Panc1 (cell line): ENCODE measurements at regions not wholly inside any gene's neighbourhood (a gene's known extent, or its start where the extent isn't known, plus 50 kb on each side); places are given as distances from the start of the nearest gene placed in this dataset.

ENCODE experiments used
- ATAC-seq: fragments of 200-7000 bp; cut with Tn5 transposase; 2 replicates; pipeline ENCODE4 v1.9.1; 2020; ENCODE audit warnings: mild to moderate bottlenecking, moderate library complexity
- BruUV-seq: library from RNA; stranded (reverse); fragments of 400-500 nt; replicated peaks from 2 replicates; lab custom pipeline; 2021; lab: Mats Ljungman, UMichigan
- CTCF ChIA-PET: fragments of 300-600 bp; sonication (Branson Sonifier 250); formaldehyde crosslinking; loops from one replicate; lab custom pipeline; 2022; ENCODE audit warnings: antibody characterized with exemption; lab: Charles Lee
- POLR2A ChIA-PET: fragments of 300-600 bp; sonication (Branson Sonifier 250); formaldehyde crosslinking; loops from one replicate; lab custom pipeline; 2022; ENCODE audit warnings: antibody characterized with exemption; lab: Charles Lee
- DNase-seq: peaks from one replicate; pipeline ENCODE4 v3.0.0-alpha.2; 2010; ENCODE audit warnings: low read depth, low spot score
- H3K27ac ChIP-seq: 2 replicates; pipeline ENCODE4 v1.5.1; 2011; ENCODE audit warnings: mild to moderate bottlenecking, low read length, inconsistent platforms
- H3K27me3 ChIP-seq: fragments of 200-500 bp; sonication (Bioruptor generic); 2 replicates; pipeline ENCODE4 v1.6.0; 2014; ENCODE audit warnings: low read length, inconsistent platforms; ENCODE audit not compliant: control insufficient read depth, insufficient read depth
- H3K36me3 ChIP-seq: fragments of 200-500 bp; sonication (Bioruptor generic); 2 replicates; pipeline ENCODE4 v1.5.1; 2014; ENCODE audit warnings: inconsistent platforms, mild to moderate bottlenecking, low read length, moderate library complexity; ENCODE audit not compliant: control insufficient read depth, insufficient read depth
- H3K4me1 ChIP-seq: 2 replicates; pipeline ENCODE4 v1.5.1; 2011; ENCODE audit warnings: inconsistent platforms, mild to moderate bottlenecking, low read length, moderate library complexity; ENCODE audit not compliant: control insufficient read depth, insufficient read depth
- H3K4me3 ChIP-seq, 2 experiments: 2 replicates each; pipeline ENCODE4 v1.5.1; 2011 to 2012; ENCODE audit warnings: low read depth in 2 of 2, low read length in 2 of 2, mild to moderate bottlenecking in 2 of 2, inconsistent platforms in 1 of 2, moderate library complexity in 1 of 2
- H3K9me3 ChIP-seq: fragments of 200-500 bp; sonication (Bioruptor generic); 2 replicates; pipeline ENCODE4 v1.5.1; 2014; ENCODE audit warnings: low read depth, mild to moderate bottlenecking, inconsistent platforms, low read length, moderate library complexity; ENCODE audit not compliant: control insufficient read depth, insufficient read depth
- POLR2AphosphoS5 ChIP-seq: IDR thresholded peaks from 2 replicates; pipeline ENCODE4 v1.6.1; 2012; ENCODE audit warnings: mild to moderate bottlenecking, low read depth, low read length, moderate library complexity
- SIN3A ChIP-seq: IDR thresholded peaks from 2 replicates; pipeline ENCODE4 v1.6.1; 2012; ENCODE audit warnings: low read depth, mild to moderate bottlenecking, low read length, moderate library complexity, borderline replicate concordance; ENCODE audit not compliant: insufficient read depth
- TCF7L2 ChIP-seq: IDR thresholded peaks from 2 replicates; pipeline ENCODE4 v1.6.1; 2011; ENCODE audit warnings: mild to moderate bottlenecking, low read depth, low read length, inconsistent platforms
- in situ Hi-C: cut with HindIII; loops from 2 replicates; pipeline ENCODE4 v1.10.0; 2016; ENCODE audit warnings: low sequenced_read_pairs, low pct_unique_long_range_greater_than_20kb
- intact Hi-C: fragments of 100-400 bp; cut with micrococcal nuclease; formaldehyde crosslinking; loops from one replicate; pipeline ENCODE4 v1.10.0; 2022; ENCODE audit not compliant: unreplicated experiment
- TF ChIP-seq, protein P1 (sequence below), 2 experiments: IDR thresholded peaks; 2 replicates each; pipeline ENCODE4 v1.6.1; 2011 to 2012; ENCODE audit warnings: low read depth in 2 of 2, control low read depth in 1 of 2, low read length in 1 of 2, mild to moderate bottlenecking in 1 of 2, moderate library complexity in 1 of 2; ENCODE audit not compliant: insufficient read depth in 1 of 2
- TF ChIP-seq, protein P2 (sequence below): fragments of 450-650 bp; IDR thresholded peaks from 2 replicates; pipeline ENCODE4 v1.5.1; 2017; ENCODE audit warnings: mild to moderate bottlenecking

DNA sequence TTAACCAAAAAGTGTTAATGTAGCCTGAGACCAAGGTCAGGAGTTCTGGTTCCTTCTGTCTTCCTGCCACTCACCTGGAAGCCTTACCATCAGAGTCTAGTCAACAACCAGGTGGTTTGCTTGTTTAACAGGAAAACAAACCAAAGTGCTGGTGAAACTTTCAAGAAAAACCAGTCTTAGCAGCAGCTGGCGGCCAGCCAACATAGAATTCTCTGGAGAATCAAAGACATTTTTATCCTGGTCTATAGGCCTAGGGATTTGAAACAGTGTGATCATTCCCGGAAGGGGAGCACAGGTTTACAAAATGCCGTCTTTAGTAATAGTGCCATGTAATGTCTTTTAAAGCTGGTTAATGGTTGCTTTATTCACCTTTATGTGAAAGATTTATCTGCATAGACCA lies 146.6 kb upstream of the AKIRIN2 start:
- ATAC-seq (no peak), DNase-seq (no peak)
- CTCF ChIA-PET, result no interaction called here
- intact Hi-C loops, result no loop called here
- POLR2A ChIA-PET, result no interaction called here
- Histone ChIP-seq H3K27me3 (peaks cover 14% of the 10 kb centered on the region), H3K9me3 (no peaks in the 10 kb centered on the region), H3K27ac (no peak overlapping the region), H3K36me3 (no peaks in the 10 kb centered on the region), H3K4me1 (no peaks in the 10 kb centered on the region), H3K4me3 (no peak overlapping the region)
- no TSS peak for BruUV-seq
- TF ChIP-seq POLR2AphosphoS5, result no peak
- TF ChIP-seq TCF7L2, result no peak
- TF ChIP-seq, protein P1, sequence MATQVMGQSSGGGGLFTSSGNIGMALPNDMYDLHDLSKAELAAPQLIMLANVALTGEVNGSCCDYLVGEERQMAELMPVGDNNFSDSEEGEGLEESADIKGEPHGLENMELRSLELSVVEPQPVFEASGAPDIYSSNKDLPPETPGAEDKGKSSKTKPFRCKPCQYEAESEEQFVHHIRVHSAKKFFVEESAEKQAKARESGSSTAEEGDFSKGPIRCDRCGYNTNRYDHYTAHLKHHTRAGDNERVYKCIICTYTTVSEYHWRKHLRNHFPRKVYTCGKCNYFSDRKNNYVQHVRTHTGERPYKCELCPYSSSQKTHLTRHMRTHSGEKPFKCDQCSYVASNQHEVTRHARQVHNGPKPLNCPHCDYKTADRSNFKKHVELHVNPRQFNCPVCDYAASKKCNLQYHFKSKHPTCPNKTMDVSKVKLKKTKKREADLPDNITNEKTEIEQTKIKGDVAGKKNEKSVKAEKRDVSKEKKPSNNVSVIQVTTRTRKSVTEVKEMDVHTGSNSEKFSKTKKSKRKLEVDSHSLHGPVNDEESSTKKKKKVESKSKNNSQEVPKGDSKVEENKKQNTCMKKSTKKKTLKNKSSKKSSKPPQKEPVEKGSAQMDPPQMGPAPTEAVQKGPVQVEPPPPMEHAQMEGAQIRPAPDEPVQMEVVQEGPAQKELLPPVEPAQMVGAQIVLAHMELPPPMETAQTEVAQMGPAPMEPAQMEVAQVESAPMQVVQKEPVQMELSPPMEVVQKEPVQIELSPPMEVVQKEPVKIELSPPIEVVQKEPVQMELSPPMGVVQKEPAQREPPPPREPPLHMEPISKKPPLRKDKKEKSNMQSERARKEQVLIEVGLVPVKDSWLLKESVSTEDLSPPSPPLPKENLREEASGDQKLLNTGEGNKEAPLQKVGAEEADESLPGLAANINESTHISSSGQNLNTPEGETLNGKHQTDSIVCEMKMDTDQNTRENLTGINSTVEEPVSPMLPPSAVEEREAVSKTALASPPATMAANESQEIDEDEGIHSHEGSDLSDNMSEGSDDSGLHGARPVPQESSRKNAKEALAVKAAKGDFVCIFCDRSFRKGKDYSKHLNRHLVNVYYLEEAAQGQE (IDR thresholded peaks at IDR 0.05; ENCODE audit: insufficient read depth in 1 of 2, low read depth in 2 of 2, low read length in 1 of 2), result no peak
- TF ChIP-seq, protein P2, sequence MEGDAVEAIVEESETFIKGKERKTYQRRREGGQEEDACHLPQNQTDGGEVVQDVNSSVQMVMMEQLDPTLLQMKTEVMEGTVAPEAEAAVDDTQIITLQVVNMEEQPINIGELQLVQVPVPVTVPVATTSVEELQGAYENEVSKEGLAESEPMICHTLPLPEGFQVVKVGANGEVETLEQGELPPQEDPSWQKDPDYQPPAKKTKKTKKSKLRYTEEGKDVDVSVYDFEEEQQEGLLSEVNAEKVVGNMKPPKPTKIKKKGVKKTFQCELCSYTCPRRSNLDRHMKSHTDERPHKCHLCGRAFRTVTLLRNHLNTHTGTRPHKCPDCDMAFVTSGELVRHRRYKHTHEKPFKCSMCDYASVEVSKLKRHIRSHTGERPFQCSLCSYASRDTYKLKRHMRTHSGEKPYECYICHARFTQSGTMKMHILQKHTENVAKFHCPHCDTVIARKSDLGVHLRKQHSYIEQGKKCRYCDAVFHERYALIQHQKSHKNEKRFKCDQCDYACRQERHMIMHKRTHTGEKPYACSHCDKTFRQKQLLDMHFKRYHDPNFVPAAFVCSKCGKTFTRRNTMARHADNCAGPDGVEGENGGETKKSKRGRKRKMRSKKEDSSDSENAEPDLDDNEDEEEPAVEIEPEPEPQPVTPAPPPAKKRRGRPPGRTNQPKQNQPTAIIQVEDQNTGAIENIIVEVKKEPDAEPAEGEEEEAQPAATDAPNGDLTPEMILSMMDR, result no peak
- TF ChIP-seq SIN3A, result no peak
- in situ Hi-C loops, result no loop called here

DNA sequence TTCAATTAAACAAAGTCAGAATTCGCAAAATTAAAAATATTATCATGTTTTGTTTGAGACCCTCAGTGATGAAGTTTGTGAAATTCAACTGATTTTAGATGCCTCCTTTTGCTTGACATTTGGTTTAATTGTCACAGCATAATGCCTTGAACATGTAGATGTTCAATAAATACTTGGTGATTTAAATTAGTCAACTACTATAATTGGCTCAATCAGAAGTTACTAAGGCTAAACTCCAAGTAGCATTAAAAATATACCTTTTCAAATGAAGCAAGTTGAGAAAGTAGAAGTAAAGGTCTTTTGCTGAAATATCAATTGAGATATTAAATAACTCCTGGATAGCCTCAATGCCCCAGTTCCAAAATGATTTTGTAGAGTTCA lies 145.8 kb upstream of the AKIRIN2 start:
- BruUV-seq, result no TSS peak
- Histone ChIP-seq H3K27ac (no peak overlapping the region), H3K27me3 (peaks cover 14% of the 10 kb centered on the region), H3K4me1 (no peaks in the 10 kb centered on the region), H3K9me3 (no peaks in the 10 kb centered on the region), H3K4me3 (no peak overlapping the region), H3K36me3 (no peaks in the 10 kb centered on the region)
- POLR2A ChIA-PET, result no interaction called here
- TF ChIP-seq, protein P1 (IDR thresholded peaks at IDR 0.05; ENCODE audit: insufficient read depth in 1 of 2, low read depth in 2 of 2, low read length in 1 of 2), result no peak
- TF ChIP-seq POLR2AphosphoS5, result no peak
- TF ChIP-seq SIN3A, result no peak
- TF ChIP-seq, protein P2, result no peak
- no peak for TF ChIP-seq TCF7L2
- CTCF ChIA-PET, result no interaction called here
- DNase-seq (no peak), ATAC-seq (no peak)
- in situ Hi-C loops, result no loop called here
- intact Hi-C loops, result no loop called here
